ENCODE measurements at regions not wholly inside any gene's neighbourhood (a gene's known extent, or its start where the extent isn't known, plus 50 kb on each side); places are given as distances from the start of the nearest gene placed in this dataset.
"Not testable (repeated sequence)": the region's sequence is repeated elsewhere in the genome, so short reads cannot be mapped to it uniquely, and the experiment has no call there.

DNA sequence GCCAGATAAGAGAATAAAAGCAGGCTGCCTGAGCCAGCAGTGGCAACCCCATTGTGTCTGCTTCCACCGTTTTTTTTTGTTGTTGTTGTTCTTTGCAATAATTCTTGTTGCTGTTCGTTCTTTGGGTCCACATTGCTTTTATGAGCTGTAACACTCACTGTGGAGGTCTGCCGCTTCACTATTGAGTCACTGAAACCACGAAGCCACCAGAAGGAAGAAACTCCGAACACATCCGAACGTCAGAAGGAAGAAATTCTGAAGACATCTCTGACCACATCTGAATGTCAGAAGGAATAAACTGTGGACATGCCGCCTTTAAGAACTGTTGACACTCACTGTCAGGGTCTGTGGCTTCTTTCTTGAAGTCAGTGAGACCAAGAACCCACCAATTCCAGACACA lies 110.5 kb downstream of the PCDH18 start:
- Histone ChIP-seq H3K27ac (replicated peaks) (no peak overlapping the region), H3K9me3 (replicated peaks) (peaks cover 6% of the 10 kb centered on the region), H3K27me3 (ENCODE audit: low read depth) (no peaks in the 10 kb centered on the region), H3K36me3 (no peaks in the 10 kb centered on the region), H3K4me3 (no peak overlapping the region), H3K4me1 (no peaks in the 10 kb centered on the region)
- TF ChIP-seq, protein P1, sequence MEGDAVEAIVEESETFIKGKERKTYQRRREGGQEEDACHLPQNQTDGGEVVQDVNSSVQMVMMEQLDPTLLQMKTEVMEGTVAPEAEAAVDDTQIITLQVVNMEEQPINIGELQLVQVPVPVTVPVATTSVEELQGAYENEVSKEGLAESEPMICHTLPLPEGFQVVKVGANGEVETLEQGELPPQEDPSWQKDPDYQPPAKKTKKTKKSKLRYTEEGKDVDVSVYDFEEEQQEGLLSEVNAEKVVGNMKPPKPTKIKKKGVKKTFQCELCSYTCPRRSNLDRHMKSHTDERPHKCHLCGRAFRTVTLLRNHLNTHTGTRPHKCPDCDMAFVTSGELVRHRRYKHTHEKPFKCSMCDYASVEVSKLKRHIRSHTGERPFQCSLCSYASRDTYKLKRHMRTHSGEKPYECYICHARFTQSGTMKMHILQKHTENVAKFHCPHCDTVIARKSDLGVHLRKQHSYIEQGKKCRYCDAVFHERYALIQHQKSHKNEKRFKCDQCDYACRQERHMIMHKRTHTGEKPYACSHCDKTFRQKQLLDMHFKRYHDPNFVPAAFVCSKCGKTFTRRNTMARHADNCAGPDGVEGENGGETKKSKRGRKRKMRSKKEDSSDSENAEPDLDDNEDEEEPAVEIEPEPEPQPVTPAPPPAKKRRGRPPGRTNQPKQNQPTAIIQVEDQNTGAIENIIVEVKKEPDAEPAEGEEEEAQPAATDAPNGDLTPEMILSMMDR (IDR thresholded peaks at IDR 0.05; ENCODE audit: borderline replicate concordance) = no peak
- intact Hi-C loops (cut with micrococcal nuclease) = no loop called here
- no peak for DNase-seq

DNA sequence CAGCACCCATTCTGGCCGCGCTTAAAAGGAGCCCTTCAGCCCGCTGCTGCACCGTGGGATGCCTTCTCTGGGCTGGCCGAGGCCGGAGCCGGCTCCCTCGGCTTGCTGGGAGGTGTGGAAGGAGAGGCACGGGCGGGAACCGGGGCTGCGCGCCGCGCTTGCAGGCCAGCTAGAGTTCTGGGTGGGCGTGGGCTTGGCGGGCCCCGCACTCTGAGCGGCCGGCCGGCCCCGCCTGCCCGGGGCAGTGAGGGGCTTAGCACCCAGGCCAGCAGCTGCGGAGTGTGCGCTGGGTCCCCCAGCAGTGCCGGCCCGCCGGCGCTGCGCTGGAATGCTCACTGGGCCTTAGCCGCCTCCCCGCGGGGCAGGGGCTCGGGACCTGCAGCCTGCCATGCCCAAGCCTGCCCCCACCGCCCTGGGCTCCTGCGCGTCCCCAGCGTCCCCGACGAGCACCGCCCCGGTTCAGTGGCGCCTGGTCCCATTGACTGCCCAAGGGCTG lies 111.3 kb downstream of the PCDH18 start:
- H3K27ac ChIP-seq (replicated peaks) = no peak overlapping the region
- no peaks in the 10 kb centered on the region for H3K4me1 ChIP-seq
- TF ChIP-seq, protein P1 (IDR thresholded peaks at IDR 0.05; ENCODE audit: borderline replicate concordance) = no peak
- H3K9me3 ChIP-seq (replicated peaks) = peaks cover 6% of the 10 kb centered on the region
- H3K36me3 ChIP-seq = no peaks in the 10 kb centered on the region
- intact Hi-C loops (cut with micrococcal nuclease) = no loop called here
- H3K4me3 ChIP-seq = no peak overlapping the region
- no peaks in the 10 kb centered on the region for H3K27me3 ChIP-seq (ENCODE audit: low read depth)
- DNase-seq = no peak

DNA sequence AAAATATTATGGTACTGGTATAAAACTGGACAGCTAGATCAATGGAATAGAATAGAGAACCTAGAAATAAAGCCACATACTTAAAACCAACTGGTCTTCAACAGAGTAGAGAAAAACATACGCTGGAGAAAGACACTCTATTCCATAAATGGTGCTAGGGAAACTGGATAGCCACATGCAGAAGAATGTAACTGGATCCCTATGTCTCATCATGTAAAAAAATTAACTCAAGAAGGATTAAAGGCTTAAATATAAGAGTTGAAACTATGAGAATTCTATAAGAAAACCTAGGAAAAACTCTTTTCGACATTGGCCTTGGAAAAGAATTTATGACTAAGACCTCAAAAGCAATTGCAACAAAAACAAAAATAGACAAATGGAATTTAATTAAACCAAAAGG lies 114.6 kb downstream of the PCDH18 start:
- Histone ChIP-seq H3K4me1 (no peaks in the 10 kb centered on the region), H3K27me3 (ENCODE audit: low read depth) (no peaks in the 10 kb centered on the region), H3K9me3 (replicated peaks) (peaks cover 6% of the 10 kb centered on the region), H3K36me3 (no peaks in the 10 kb centered on the region), H3K4me3 (no peak overlapping the region), H3K27ac (replicated peaks) (no peak overlapping the region)
- intact Hi-C loops (cut with micrococcal nuclease) = no loop called here
- TF ChIP-seq, protein P1 (IDR thresholded peaks at IDR 0.05; ENCODE audit: borderline replicate concordance) = no peak
- no peak for DNase-seq

DNA sequence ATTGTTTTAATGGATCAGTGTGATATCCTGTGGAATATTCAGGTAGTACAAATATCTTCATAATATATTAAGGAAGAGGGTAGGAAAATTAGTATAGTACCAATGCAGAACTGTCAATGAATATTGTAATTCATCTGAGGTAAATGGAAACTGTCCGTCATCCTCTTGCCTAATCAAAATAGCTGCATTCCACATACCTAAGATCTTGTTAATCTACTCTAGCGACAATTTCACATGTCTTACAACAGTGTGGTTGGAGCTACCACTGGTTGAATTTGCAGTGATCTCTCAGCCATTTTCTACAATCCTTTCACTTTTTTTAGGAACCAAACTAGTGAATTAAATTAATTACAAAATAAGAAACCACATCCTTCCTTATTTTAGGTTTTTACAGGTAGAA lies 117.5 kb downstream of the PCDH18 start:
- no peak for DNase-seq
- Histone ChIP-seq H3K4me3 (no peak overlapping the region), H3K4me1 (no peaks in the 10 kb centered on the region), H3K9me3 (replicated peaks) (no peaks in the 10 kb centered on the region), H3K36me3 (no peaks in the 10 kb centered on the region), H3K27ac (replicated peaks) (no peak overlapping the region), H3K27me3 (ENCODE audit: low read depth) (no peaks in the 10 kb centered on the region)
- intact Hi-C loops (cut with micrococcal nuclease) = no loop called here
- TF ChIP-seq, protein P1 (IDR thresholded peaks at IDR 0.05; ENCODE audit: borderline replicate concordance) = no peak

DNA sequence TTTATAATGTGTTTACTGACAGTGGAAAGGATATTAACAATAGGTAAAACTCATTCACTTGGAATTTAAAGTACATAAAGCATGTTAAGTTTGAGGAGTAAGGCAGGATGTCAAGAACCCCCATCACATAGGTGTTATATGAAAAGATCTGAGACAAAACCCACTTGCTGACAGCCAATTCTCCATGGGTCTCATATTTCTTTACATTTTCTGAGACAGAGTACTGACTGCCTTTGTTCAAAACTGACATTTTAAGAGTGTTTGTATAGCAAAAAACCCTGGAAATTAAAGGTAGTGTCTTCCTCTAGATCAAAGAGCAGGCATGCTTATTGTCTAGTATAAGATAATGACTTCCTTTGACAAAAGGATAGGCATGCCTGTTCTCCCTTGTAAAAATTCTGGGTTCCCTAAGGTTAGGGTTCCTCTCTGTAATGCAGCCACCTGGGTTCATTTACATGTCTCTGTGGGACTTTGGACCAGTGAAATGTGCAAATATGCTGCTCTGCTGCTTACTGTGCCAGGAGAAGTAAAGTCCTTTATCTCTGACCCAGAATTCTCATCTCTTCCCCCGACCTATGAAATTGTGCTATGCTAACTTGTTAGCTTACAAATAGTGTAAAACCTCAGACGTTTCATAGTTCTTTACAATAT lies 123.6 kb downstream of the PCDH18 start:
- Histone ChIP-seq H3K27ac (replicated peaks) (no peak overlapping the region), H3K27me3 (ENCODE audit: low read depth) (no peaks in the 10 kb centered on the region), H3K36me3 (no peaks in the 10 kb centered on the region), H3K9me3 (replicated peaks) (no peaks in the 10 kb centered on the region), H3K4me3 (no peak overlapping the region), H3K4me1 (no peaks in the 10 kb centered on the region)
- DNase-seq = no peak
- TF ChIP-seq, protein P1 (IDR thresholded peaks at IDR 0.05; ENCODE audit: borderline replicate concordance) = no peak
- intact Hi-C loops (cut with micrococcal nuclease) = no loop called here

DNA sequence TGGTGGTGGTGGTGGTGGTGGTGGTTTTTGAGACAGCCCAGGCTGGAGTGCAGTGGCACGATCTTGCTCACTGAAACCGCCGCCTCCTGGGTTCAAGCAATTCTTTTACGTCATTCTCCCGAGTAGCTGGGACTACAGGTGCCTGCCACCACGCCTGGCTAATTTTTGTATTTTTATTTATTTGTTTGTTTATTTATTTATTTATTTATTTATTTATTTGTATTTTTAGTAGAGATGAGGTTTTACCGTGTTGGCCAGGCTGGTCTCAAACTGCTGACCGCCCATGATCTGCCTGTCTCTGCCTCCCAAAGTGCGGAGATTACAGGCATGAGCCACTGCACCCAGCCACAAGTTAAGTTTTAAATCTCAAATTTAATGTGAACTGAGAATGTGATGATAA lies 126.5 kb downstream of the PCDH18 start:
- H3K36me3 ChIP-seq; H3K9me3 ChIP-seq (replicated peaks); H3K27me3 ChIP-seq (ENCODE audit: low read depth); H3K4me1 ChIP-seq; intact Hi-C loops (cut with micrococcal nuclease); H3K4me3 ChIP-seq; DNase-seq; H3K27ac ChIP-seq (replicated peaks): not testable (repeated sequence)
